ENCODE measurements at regions not wholly inside any gene's neighbourhood (a gene's known extent, or its start where the extent isn't known, plus 50 kb on each side); places are given as distances from the start of the nearest gene placed in this dataset.

GRCh38 chr5:74161170-74161569 lies 479.4 kb downstream of the ENC1 start:
- Histone ChIP-seq H3K27me3 (ENCODE audit: insufficient read depth, low read length) (no peaks in the 10 kb centered on the region), H3K4me1 (ENCODE audit: insufficient read depth, low read length) (no peaks in the 10 kb centered on the region), H3K36me3 (ENCODE audit: insufficient read depth, low read depth, low read length) (no peaks in the 10 kb centered on the region), H3K9me3 (ENCODE audit: insufficient read depth, low read depth, low read length) (no peaks in the 10 kb centered on the region), H3K27ac (ENCODE audit: low read length) (no peak overlapping the region), H3K4me3 (ENCODE audit: low read length) (no peak overlapping the region), H3K9ac (ENCODE audit: low read depth, low read length) (no peak overlapping the region)

- no peaks in the 10 kb centered on the region for H3K27me3 ChIP-seq (ENCODE audit: insufficient read depth, low read length)
- H3K36me3 ChIP-seq (ENCODE audit: insufficient read depth, low read depth, low read length), result no peaks in the 10 kb centered on the region
- no peaks in the 10 kb centered on the region for H3K4me1 ChIP-seq (ENCODE audit: insufficient read depth, low read length)
- H3K27ac ChIP-seq (ENCODE audit: low read length), result no peak overlapping the region
- no peaks in the 10 kb centered on the region for H3K9me3 ChIP-seq (ENCODE audit: insufficient read depth, low read depth, low read length)
- H3K9ac ChIP-seq (ENCODE audit: low read depth, low read length), result no peak overlapping the region
- no peak overlapping the region for H3K4me3 ChIP-seq (ENCODE audit: low read length)
Measured at GRCh38 chr5:74156728-74157383, 483.7 kb downstream of the ENC1 start.

GRCh38 chr5:74155501-74155900 lies 485.0 kb downstream of the ENC1 start:
- no peak overlapping the region for H3K27ac ChIP-seq (ENCODE audit: low read length)

GRCh38 chr5:74154526-74154925 lies 486.0 kb downstream of the ENC1 start:
- Histone ChIP-seq H3K27ac (ENCODE audit: low read length) (no peak overlapping the region), H3K27me3 (ENCODE audit: insufficient read depth, low read length) (no peaks in the 10 kb centered on the region), H3K9me3 (ENCODE audit: insufficient read depth, low read depth, low read length) (no peaks in the 10 kb centered on the region), H3K36me3 (ENCODE audit: insufficient read depth, low read depth, low read length) (no peaks in the 10 kb centered on the region), H3K4me1 (ENCODE audit: insufficient read depth, low read length) (no peaks in the 10 kb centered on the region), H3K9ac (ENCODE audit: low read depth, low read length) (no peak overlapping the region), H3K4me3 (ENCODE audit: low read length) (no peak overlapping the region)

More at GRCh38 chr5:74155501-74155900, 485.0 kb downstream of the ENC1 start:
- H3K36me3 ChIP-seq (ENCODE audit: insufficient read depth, low read depth, low read length), result no peaks in the 10 kb centered on the region
- no peak overlapping the region for H3K4me3 ChIP-seq (ENCODE audit: low read length)
- no peaks in the 10 kb centered on the region for H3K27me3 ChIP-seq (ENCODE audit: insufficient read depth, low read length)
- H3K9ac ChIP-seq (ENCODE audit: low read depth, low read length), result no peak overlapping the region
- H3K4me1 ChIP-seq (ENCODE audit: insufficient read depth, low read length), result no peaks in the 10 kb centered on the region
- H3K9me3 ChIP-seq (ENCODE audit: insufficient read depth, low read depth, low read length), result no peaks in the 10 kb centered on the region

- Histone ChIP-seq H3K9me3 (ENCODE audit: insufficient read depth, low read depth, low read length) (no peaks in the 10 kb centered on the region), H3K27me3 (ENCODE audit: insufficient read depth, low read length) (no peaks in the 10 kb centered on the region), H3K36me3 (ENCODE audit: insufficient read depth, low read depth, low read length) (no peaks in the 10 kb centered on the region), H3K27ac (ENCODE audit: low read length) (no peak overlapping the region), H3K4me1 (ENCODE audit: insufficient read depth, low read length) (no peaks in the 10 kb centered on the region), H3K4me3 (ENCODE audit: low read length) (no peak overlapping the region), H3K9ac (ENCODE audit: low read depth, low read length) (no peak overlapping the region)
Measured at GRCh38 chr5:74153255-74153790, 487.2 kb downstream of the ENC1 start.

- H3K4me1 ChIP-seq (ENCODE audit: insufficient read depth, low read length), result no peaks in the 10 kb centered on the region
- no peak overlapping the region for H3K27ac ChIP-seq (ENCODE audit: low read length)
- no peaks in the 10 kb centered on the region for H3K27me3 ChIP-seq (ENCODE audit: insufficient read depth, low read length)
- H3K9me3 ChIP-seq (ENCODE audit: insufficient read depth, low read depth, low read length), result no peaks in the 10 kb centered on the region
- no peak overlapping the region for H3K4me3 ChIP-seq (ENCODE audit: low read length)
- H3K36me3 ChIP-seq (ENCODE audit: insufficient read depth, low read depth, low read length), result no peaks in the 10 kb centered on the region
- no peak overlapping the region for H3K9ac ChIP-seq (ENCODE audit: low read depth, low read length)
Measured at GRCh38 chr5:74152625-74153254, 487.8 kb downstream of the ENC1 start.

- Histone ChIP-seq H3K4me1 (ENCODE audit: insufficient read depth, low read length) (no peaks in the 10 kb centered on the region), H3K4me3 (ENCODE audit: low read length) (no peak overlapping the region), H3K36me3 (ENCODE audit: insufficient read depth, low read depth, low read length) (no peaks in the 10 kb centered on the region), H3K9me3 (ENCODE audit: insufficient read depth, low read depth, low read length) (no peaks in the 10 kb centered on the region), H3K27ac (ENCODE audit: low read length) (no peak overlapping the region), H3K9ac (ENCODE audit: low read depth, low read length) (no peak overlapping the region), H3K27me3 (ENCODE audit: insufficient read depth, low read length) (no peaks in the 10 kb centered on the region)
Measured at GRCh38 chr5:74152136-74152535, 488.4 kb downstream of the ENC1 start.

GRCh38 chr5:74149395-74149794 lies 491.1 kb downstream of the ENC1 start:
- Histone ChIP-seq H3K9ac (ENCODE audit: low read depth, low read length) (no peak overlapping the region), H3K4me1 (ENCODE audit: insufficient read depth, low read length) (no peaks in the 10 kb centered on the region), H3K4me3 (ENCODE audit: low read length) (no peak overlapping the region), H3K36me3 (ENCODE audit: insufficient read depth, low read depth, low read length) (no peaks in the 10 kb centered on the region), H3K27me3 (ENCODE audit: insufficient read depth, low read length) (no peaks in the 10 kb centered on the region), H3K27ac (ENCODE audit: low read length) (no peak overlapping the region), H3K9me3 (ENCODE audit: insufficient read depth, low read depth, low read length) (no peaks in the 10 kb centered on the region)

- H3K27ac ChIP-seq (ENCODE audit: low read length), result no peak overlapping the region
- H3K27me3 ChIP-seq (ENCODE audit: insufficient read depth, low read length), result no peaks in the 10 kb centered on the region
- no peak overlapping the region for H3K9ac ChIP-seq (ENCODE audit: low read depth, low read length)
- H3K4me1 ChIP-seq (ENCODE audit: insufficient read depth, low read length), result no peaks in the 10 kb centered on the region; the same call in 1 of the 2 replicates
- no peak overlapping the region for H3K4me3 ChIP-seq (ENCODE audit: low read length)
- H3K36me3 ChIP-seq (ENCODE audit: insufficient read depth, low read depth, low read length), result no peaks in the 10 kb centered on the region
- H3K9me3 ChIP-seq (ENCODE audit: insufficient read depth, low read depth, low read length), result no peaks in the 10 kb centered on the region
Measured at GRCh38 chr5:74148321-74148720, 492.2 kb downstream of the ENC1 start.

GRCh38 chr5:74146796-74147195 lies 493.7 kb downstream of the ENC1 start:
- no peaks in the 10 kb centered on the region for H3K27me3 ChIP-seq (ENCODE audit: insufficient read depth, low read length)
- H3K4me3 ChIP-seq (ENCODE audit: low read length), result no peak overlapping the region
- no peak overlapping the region for H3K27ac ChIP-seq (ENCODE audit: low read length)
- H3K9ac ChIP-seq (ENCODE audit: low read depth, low read length), result no peak overlapping the region
- H3K36me3 ChIP-seq (ENCODE audit: insufficient read depth, low read depth, low read length), result no peaks in the 10 kb centered on the region
- no peaks in the 10 kb centered on the region for H3K9me3 ChIP-seq (ENCODE audit: insufficient read depth, low read depth, low read length)
- H3K4me1 ChIP-seq (ENCODE audit: insufficient read depth, low read length), result no peaks in the 10 kb centered on the region; the same call in 1 of the 2 replicates

- Histone ChIP-seq H3K27ac (ENCODE audit: low read length) (no peak overlapping the region), H3K9me3 (ENCODE audit: insufficient read depth, low read depth, low read length) (no peaks in the 10 kb centered on the region), H3K4me3 (ENCODE audit: low read length) (no peak overlapping the region), H3K9ac (ENCODE audit: low read depth, low read length) (no peak overlapping the region), H3K36me3 (ENCODE audit: insufficient read depth, low read depth, low read length) (no peaks in the 10 kb centered on the region), H3K4me1 (ENCODE audit: insufficient read depth, low read length) (no peaks in the 10 kb centered on the region; the same call in 1 of the 2 replicates), H3K27me3 (ENCODE audit: insufficient read depth, low read length) (no peaks in the 10 kb centered on the region)
Measured at GRCh38 chr5:74145951-74146350, 494.6 kb downstream of the ENC1 start.

- Histone ChIP-seq H3K9me3 (ENCODE audit: insufficient read depth, low read depth, low read length) (no peaks in the 10 kb centered on the region), H3K9ac (ENCODE audit: low read depth, low read length) (no peak overlapping the region), H3K36me3 (ENCODE audit: insufficient read depth, low read depth, low read length) (no peaks in the 10 kb centered on the region), H3K27ac (ENCODE audit: low read length) (no peak overlapping the region), H3K4me3 (ENCODE audit: low read length) (no peak overlapping the region), H3K4me1 (ENCODE audit: insufficient read depth, low read length) (no peaks in the 10 kb centered on the region; the same call in 1 of the 2 replicates), H3K27me3 (ENCODE audit: insufficient read depth, low read length) (no peaks in the 10 kb centered on the region)
Measured at GRCh38 chr5:74143721-74144330, 496.7 kb downstream of the ENC1 start.
